DOHH2 (cell line): ENCODE measurements at regions not wholly inside any gene's neighbourhood (a gene's known extent, or its start where the extent isn't known, plus 50 kb on each side); places are given as distances from the start of the nearest gene placed in this dataset.

Experiments used
- H3F3A ChIP-seq: fragments of 200-600 bp; sonication (generic), shearing (Covaris generic); 2 replicates; pipeline ENCODE4 v1.6.0; 2016; ENCODE audit warnings: antibody characterized with exemption, mild to moderate bottlenecking; ENCODE audit not compliant: control insufficient read depth, insufficient read depth
- H3K27ac ChIP-seq: fragments of 200-600 bp; sonication (generic); 2 replicates; pipeline ENCODE4 v1.5.1; 2014; ENCODE audit warnings: low read depth, mild to moderate bottlenecking, low read length, moderate library complexity
- H3K27me3 ChIP-seq: fragments of 200-600 bp; sonication (generic); 2 replicates; pipeline ENCODE4 v1.6.1; 2014; ENCODE audit warnings: mild to moderate bottlenecking, low read length, mixed read lengths; ENCODE audit not compliant: control insufficient read depth
- H3K36me3 ChIP-seq: fragments of 200-600 bp; sonication (generic); 2 replicates; pipeline ENCODE4 v1.6.1; 2014; ENCODE audit warnings: mild to moderate bottlenecking, low read length, moderate library complexity, mixed read lengths; ENCODE audit not compliant: control insufficient read depth
- H3K4me1 ChIP-seq: fragments of 200-600 bp; sonication (generic); 2 replicates; pipeline ENCODE4 v1.6.1; 2014; ENCODE audit warnings: mild to moderate bottlenecking, low read length, mixed read lengths; ENCODE audit not compliant: control insufficient read depth
- H3K4me2 ChIP-seq: fragments of 200-600 bp; sonication (generic); 2 replicates; pipeline ENCODE4 v1.6.0; 2014; ENCODE audit warnings: mild to moderate bottlenecking, low read length, moderate library complexity
- H3K4me3 ChIP-seq: fragments of 200-600 bp; sonication (generic); 2 replicates; pipeline ENCODE4 v1.5.1; 2014; ENCODE audit warnings: mild to moderate bottlenecking, low read length, mixed read lengths
- H3K79me2 ChIP-seq: fragments of 200-600 bp; sonication (generic); 2 replicates; pipeline ENCODE4 v1.6.1; 2014; ENCODE audit warnings: mild to moderate bottlenecking, low read length, mixed read lengths; ENCODE audit not compliant: control insufficient read depth
- H3K9me2 ChIP-seq: fragments of 200-600 bp; sonication (generic); replicated peaks from 2 replicates; pipeline ENCODE4 v1.6.1; 2014; ENCODE audit warnings: mild to moderate bottlenecking, low read length, mixed read lengths; ENCODE audit not compliant: control insufficient read depth
- H3K9me3 ChIP-seq: fragments of 200-600 bp; sonication (generic); 2 replicates; pipeline ENCODE4 v1.6.1; 2014; ENCODE audit warnings: antibody characterized with exemption, low read length, mixed read lengths; ENCODE audit not compliant: control insufficient read depth, insufficient read depth
- H4K20me1 ChIP-seq: fragments of 200-600 bp; sonication (generic); 2 replicates; pipeline ENCODE4 v1.6.0; 2014; ENCODE audit warnings: low read depth, mild to moderate bottlenecking, antibody characterized with exemption, low read length, moderate library complexity; ENCODE audit not compliant: control insufficient read depth, insufficient read depth
- EZH2phosphoT487 ChIP-seq: fragments of 200-600 bp; sonication (generic); IDR thresholded peaks from 2 replicates; pipeline ENCODE4 v1.6.1; 2017; ENCODE audit warnings: borderline replicate concordance, mild to moderate bottlenecking, antibody characterized with exemption, low read length, moderate library complexity, mixed read lengths
- TF ChIP-seq, protein P1 (sequence below): fragments of 200-600 bp; sonication (generic); IDR thresholded peaks from one replicate; pipeline ENCODE4 v1.5.1; 2014; ENCODE audit warnings: antibody characterized with exemption, mild to moderate bottlenecking, low read depth, low read length; ENCODE audit not compliant: poor library complexity, severe bottlenecking

GRCh38 chr14:104266631-104267575 lies 128.5 kb downstream of the KIF26A start:
- Histone ChIP-seq H3K27ac (no peak overlapping the region), H3K4me3 (no peak overlapping the region), H3K36me3 (no peaks in the 10 kb centered on the region), H3K9me2 (no peaks in the 10 kb centered on the region), H3F3A (no peaks in the 10 kb centered on the region), H4K20me1 (no peaks in the 10 kb centered on the region), H3K4me1 (no peaks in the 10 kb centered on the region), H3K27me3 (no peaks in the 10 kb centered on the region), H3K4me2 (no peak overlapping the region), H3K79me2 (no peaks in the 10 kb centered on the region), H3K9me3 (no peaks in the 10 kb centered on the region)
- TF ChIP-seq EZH2phosphoT487: no peak
- TF ChIP-seq, protein P1, sequence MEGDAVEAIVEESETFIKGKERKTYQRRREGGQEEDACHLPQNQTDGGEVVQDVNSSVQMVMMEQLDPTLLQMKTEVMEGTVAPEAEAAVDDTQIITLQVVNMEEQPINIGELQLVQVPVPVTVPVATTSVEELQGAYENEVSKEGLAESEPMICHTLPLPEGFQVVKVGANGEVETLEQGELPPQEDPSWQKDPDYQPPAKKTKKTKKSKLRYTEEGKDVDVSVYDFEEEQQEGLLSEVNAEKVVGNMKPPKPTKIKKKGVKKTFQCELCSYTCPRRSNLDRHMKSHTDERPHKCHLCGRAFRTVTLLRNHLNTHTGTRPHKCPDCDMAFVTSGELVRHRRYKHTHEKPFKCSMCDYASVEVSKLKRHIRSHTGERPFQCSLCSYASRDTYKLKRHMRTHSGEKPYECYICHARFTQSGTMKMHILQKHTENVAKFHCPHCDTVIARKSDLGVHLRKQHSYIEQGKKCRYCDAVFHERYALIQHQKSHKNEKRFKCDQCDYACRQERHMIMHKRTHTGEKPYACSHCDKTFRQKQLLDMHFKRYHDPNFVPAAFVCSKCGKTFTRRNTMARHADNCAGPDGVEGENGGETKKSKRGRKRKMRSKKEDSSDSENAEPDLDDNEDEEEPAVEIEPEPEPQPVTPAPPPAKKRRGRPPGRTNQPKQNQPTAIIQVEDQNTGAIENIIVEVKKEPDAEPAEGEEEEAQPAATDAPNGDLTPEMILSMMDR: no peak

GRCh38 chr14:104267895-104268294 lies 129.5 kb downstream of the KIF26A start:
- Histone ChIP-seq H3K9me3 (no peaks in the 10 kb centered on the region), H3K4me2 (no peak overlapping the region)

GRCh38 chr14:104268295-104268694 lies 129.9 kb downstream of the KIF26A start:
- Histone ChIP-seq H3K27ac (no peak overlapping the region), H3K4me2 (no peak overlapping the region), H4K20me1 (no peaks in the 10 kb centered on the region), H3K4me3 (no peak overlapping the region), H3F3A (no peaks in the 10 kb centered on the region), H3K36me3 (no peaks in the 10 kb centered on the region), H3K4me1 (no peaks in the 10 kb centered on the region), H3K79me2 (no peaks in the 10 kb centered on the region), H3K9me2 (no peaks in the 10 kb centered on the region), H3K27me3 (no peaks in the 10 kb centered on the region), H3K9me3 (no peaks in the 10 kb centered on the region)
- TF ChIP-seq, protein P1: no peak
- no peak for TF ChIP-seq EZH2phosphoT487

More at GRCh38 chr14:104267895-104268294, 129.5 kb downstream of the KIF26A start:
- Histone ChIP-seq H4K20me1 (no peaks in the 10 kb centered on the region), H3K79me2 (no peaks in the 10 kb centered on the region), H3K4me3 (no peak overlapping the region), H3F3A (no peaks in the 10 kb centered on the region), H3K4me1 (no peaks in the 10 kb centered on the region), H3K27ac (no peak overlapping the region), H3K36me3 (no peaks in the 10 kb centered on the region), H3K27me3 (no peaks in the 10 kb centered on the region), H3K9me2 (no peaks in the 10 kb centered on the region)
- no peak for TF ChIP-seq EZH2phosphoT487
- TF ChIP-seq, protein P1: no peak
